GM18511 (cell line): ENCODE measurements at regions not wholly inside any gene's neighbourhood (a gene's known extent, or its start where the extent isn't known, plus 50 kb on each side); places are given as distances from the start of the nearest gene placed in this dataset.
A peak's percentile ranks its signal among the peaks of the same experiment; 100 is the strongest.
"Not testable (repeated sequence)": the region's sequence is repeated elsewhere in the genome, so short reads cannot be mapped to it uniquely, and the experiment has no call there.

ENCODE experiments used
- ATAC-seq: cut with Tn5 transposase; IDR thresholded peaks from one replicate; pipeline ENCODE4 v1.9.1; 2021; ENCODE audit warnings: mild to moderate bottlenecking, moderate library complexity; ENCODE audit not compliant: unreplicated experiment

DNA sequence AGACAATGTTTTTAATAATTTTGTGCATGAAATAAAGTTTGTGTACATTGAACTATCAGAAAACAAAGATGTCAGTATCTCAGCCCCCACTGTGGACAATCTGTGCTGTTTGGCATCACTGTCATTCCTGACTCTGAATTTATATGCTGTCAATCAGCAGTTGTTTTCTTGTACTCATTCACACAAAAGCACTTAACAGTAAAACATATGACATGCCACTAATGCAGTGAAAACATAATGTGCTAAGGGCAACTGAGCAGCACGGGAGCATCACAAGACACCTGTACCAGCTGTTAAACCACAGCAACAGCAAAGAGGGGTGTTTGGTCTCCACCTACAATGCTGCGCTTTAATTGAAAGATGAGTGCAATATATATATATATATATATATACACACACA is 647.8 kb upstream of the SLC35B3 start:
- ATAC-seq = no peak

GRCh38 chr6:9066726-9067125 is 631.4 kb upstream of the SLC35B3 start:
- ATAC-seq = no peak

DNA sequence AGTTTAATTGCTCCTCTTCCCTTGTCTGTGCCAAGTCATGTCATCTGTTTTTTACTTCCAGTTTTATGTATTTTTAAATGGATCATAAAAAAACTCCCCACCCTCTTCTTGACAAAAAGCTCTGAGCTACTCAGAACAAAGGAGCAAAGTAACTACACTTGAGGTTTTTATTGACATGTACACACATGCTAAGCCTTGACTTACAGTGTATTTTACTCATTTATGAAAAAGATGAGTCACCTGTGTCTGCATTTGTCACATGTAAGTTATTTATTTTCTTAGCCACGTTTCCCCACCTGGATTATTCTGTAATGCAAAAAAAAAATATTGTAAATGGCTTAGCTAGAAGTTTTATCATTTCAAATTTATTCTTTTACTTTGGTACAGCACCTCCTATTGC is 628.8 kb upstream of the SLC35B3 start:
- ATAC-seq = no peak

- ATAC-seq = no peak
Measured at GRCh38 chr6:9062596-9062995, 627.3 kb upstream of the SLC35B3 start.

GRCh38 chr6:9057937-9058336 is 622.6 kb upstream of the SLC35B3 start:
- no peak for ATAC-seq

GRCh38 chr6:9056556-9056955 is 621.2 kb upstream of the SLC35B3 start:
- ATAC-seq = no peak

- ATAC-seq = no peak
Measured at GRCh38 chr6:9044426-9044825, 609.1 kb upstream of the SLC35B3 start.

GRCh38 chr6:9040718-9041117 is 605.4 kb upstream of the SLC35B3 start:
- ATAC-seq = no peak

GRCh38 chr6:9039258-9039657 is 603.9 kb upstream of the SLC35B3 start:
- ATAC-seq = no peak

DNA sequence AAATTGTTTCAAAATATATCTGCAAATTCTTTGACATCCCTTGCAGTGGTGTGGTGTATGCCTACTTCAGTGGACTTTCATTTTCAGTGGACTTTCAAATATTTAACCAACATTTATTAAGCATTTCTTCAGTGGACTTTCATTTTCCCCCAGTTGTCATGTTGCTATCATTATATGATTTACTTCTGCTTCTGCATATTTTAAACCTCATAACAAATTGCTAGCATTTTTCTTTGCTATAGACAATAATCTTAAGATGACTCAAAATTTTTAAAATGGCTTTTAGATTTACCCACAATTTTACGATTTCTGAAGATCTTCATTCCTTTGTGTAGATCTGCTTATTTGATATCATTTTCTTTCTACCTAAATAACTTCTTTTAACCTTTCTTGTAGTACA is 592.7 kb upstream of the SLC35B3 start:
- no peak for ATAC-seq

GRCh38 chr6:9025796-9026394 is 590.5 kb upstream of the SLC35B3 start:
- no peak for ATAC-seq

DNA sequence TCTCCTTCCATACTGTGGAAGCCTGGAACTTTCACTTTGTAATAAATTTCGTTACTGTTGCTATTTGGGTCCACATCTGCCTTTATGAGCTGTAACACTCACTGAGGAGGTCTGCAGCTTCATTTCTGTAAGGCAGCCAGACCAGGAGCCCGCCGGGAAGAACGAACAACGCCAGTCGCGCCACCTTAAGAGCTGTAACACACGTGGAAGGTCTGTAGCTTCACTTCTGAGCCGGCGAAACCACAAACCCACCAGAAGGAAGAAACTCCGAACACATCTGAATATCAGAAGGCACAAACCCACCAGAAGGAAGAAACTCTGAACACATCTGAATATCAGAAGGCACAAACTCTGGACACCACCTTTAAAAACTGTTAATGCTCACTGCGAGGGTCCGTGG is 589.9 kb upstream of the SLC35B3 start:
- no peak for ATAC-seq

DNA sequence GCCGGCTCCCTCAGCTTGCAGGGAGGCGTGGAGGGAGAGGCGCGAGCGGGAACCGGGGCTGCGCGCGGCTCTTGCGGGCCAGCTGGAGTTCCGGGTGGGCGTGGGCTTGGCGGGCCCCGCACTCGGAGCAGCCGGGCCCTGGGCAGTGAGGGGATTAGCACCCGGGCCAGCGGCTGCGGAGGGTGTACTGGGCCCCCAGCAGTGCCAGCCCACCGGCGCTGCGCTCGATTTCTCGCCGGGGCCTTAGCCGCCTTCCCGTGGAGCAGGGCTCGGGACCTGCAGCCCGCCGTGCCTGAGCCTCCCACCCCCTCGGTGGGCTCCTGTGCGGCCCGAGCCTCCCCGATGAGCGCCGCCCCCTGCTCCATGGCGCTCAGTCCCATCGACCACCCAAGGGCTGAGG is 588.9 kb upstream of the SLC35B3 start:
- not testable (repeated sequence) for ATAC-seq

DNA sequence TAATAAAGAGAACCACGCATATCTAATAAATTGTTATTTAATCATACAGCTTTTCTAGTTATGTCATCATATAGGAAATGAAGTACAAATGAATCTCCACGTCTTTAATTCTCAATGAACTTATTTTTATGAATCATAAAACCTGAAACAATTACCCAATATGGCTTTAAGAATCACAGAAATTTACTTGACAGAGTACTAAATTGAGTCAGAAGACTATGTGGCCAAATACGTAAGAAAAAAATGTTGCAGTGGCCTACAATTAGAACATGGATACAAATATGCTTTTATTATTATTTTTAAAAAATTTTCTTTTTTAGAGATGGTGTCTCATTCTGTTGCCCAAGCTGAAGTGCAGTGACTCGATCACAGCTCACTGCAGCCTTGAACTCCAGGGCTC is 584.7 kb upstream of the SLC35B3 start:
- no peak for ATAC-seq

DNA sequence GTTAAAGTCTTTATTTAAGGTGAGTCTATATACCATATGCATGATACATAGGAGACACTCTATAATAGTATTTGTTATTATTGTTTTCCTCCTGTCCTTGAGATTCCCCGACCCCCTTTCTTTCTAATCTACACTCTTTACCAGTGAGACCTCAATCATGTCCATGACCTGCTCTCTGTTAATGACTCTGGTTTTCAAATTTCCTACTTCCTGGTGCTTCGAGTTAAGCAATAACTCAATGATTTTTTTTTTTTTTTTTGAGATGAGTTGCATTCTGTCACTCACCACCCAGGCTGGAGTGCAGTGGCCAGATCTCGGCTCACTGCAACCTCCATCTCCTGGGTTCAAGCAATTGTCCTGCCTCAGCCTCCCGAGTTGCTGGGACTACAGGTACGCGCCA is 574.6 kb upstream of the SLC35B3 start:
- no peak for ATAC-seq

DNA sequence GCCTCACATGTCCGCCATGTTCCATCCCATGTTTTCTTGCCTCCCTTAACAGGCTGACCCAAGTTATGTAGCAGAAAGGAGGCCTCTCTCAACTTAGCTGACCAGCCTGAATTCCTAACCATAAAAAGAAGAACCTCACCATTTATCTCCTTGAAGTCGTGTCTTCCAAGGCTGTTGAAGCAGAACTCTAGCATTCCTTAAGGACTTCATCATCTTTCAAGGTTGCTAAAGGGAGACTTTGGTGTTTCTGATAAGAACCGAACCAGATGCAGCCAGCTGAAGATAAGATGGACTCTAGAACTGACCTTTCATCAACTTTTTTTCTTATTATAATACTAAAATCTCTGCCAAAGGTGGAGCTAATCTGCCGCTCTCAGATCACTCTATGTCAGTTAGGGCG is 571.7 kb upstream of the SLC35B3 start:
- no peak for ATAC-seq

GRCh38 chr6:9002833-9003232 is 567.5 kb upstream of the SLC35B3 start:
- ATAC-seq = no peak

- ATAC-seq = no peak
Measured at GRCh38 chr6:8995156-8995555, 559.8 kb upstream of the SLC35B3 start.

- no peak for ATAC-seq
Measured at GRCh38 chr6:8993111-8993510, 557.8 kb upstream of the SLC35B3 start.

- ATAC-seq = no peak
Measured at GRCh38 chr6:8991844-8992243, 556.5 kb upstream of the SLC35B3 start.

GRCh38 chr6:8990075-8990474 is 554.7 kb upstream of the SLC35B3 start:
- ATAC-seq = no peak

- ATAC-seq = peak; percentile 98
Measured at GRCh38 chr6:8983202-8983688, 547.9 kb upstream of the SLC35B3 start.

DNA sequence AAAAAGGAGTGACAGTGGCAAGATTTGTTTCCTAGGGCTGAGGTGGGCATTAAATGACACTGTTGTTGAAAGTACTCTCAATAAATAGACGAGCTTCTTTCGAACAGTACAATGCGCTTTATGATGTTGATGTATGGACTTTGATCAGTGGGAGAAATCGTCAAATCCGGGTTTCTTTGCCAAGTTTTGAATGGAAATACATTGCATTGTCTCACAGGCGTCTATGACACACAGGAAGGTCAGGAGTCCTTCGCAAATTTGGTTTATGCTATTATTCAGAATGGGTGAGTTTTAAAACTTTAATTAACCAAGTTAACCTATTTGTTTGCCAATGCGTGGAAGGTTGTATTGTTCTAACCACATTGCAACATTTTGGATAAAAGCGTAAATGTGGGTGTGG is 547.3 kb upstream of the SLC35B3 start:
- no peak for ATAC-seq
